HG03139 (cell line): ENCODE measurements at regions not wholly inside any gene's neighbourhood (a gene's known extent, or its start where the extent isn't known, plus 50 kb on each side); places are given as distances from the start of the nearest gene placed in this dataset.

ENCODE experiments used
- ATAC-seq: cut with Tn5 transposase; IDR thresholded peaks from one replicate; pipeline ENCODE4 v1.9.1; 2021; ENCODE audit not compliant: unreplicated experiment

DNA sequence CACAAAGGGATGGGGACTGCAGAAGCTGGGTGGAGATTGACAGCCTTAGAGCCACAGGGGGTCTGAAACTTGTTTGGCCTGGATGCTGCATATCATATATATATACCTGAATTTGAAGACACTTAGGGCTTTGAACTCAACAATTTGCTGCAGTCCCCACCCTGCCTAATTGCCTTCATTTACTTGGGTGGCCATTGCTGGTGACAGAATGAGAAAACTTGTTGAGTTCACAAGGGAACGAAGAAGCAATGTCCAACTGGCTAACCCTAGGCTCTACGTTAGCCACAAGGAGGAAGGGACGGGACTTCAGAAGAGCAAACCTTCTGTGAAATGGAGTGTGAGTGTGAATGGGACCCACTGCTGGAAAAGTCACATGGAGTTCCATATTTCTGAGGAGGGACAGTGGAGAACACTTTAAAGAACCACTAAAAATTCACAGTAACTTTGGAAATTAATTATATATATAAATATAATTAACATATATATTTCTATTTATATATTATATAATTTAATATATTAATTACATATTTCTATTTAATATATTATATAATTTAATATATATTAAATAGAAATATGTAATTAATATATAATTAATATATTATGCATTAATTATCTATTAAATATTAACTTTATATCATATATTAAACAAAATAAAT is 215.3 kb upstream of the SOX9 start:
- no peak for ATAC-seq

DNA sequence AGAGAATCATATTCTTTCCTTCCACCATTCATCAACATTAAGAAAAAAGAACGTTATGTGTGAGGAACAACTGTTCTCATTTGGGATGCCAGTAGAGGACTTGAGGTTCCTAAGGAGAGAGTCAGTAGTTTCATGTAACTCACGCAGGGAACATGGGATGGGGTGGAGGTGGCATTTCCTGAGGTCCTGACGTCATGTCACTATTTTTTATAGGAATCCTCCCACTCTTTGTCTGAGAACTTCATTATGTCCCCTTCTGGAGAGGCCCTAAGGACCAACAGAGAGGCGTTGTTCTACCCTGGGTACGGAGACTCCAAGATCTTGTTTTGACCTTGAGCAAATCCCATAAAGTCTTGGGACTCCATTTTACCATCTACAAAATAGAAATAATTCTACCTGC is 211.7 kb upstream of the SOX9 start:
- no peak for ATAC-seq

DNA sequence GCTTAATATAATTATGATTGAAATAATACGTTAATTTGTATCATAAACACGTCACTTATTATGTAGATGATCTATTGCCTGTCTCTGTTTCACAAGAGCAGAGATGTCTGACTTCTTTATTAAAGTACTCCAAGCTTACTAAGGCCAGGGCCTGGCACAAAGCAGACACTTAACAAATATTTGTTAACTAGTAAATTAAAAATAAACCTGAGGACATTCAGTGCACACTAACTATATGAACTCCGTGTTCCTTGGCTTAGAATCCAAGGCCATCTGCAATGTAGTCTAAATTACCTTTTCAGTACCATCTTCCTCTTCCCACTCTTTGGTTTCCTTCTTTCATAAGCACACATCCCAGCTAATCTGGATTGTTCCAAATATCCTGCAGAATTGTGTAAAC is 210.8 kb upstream of the SOX9 start:
- ATAC-seq = no peak

DNA sequence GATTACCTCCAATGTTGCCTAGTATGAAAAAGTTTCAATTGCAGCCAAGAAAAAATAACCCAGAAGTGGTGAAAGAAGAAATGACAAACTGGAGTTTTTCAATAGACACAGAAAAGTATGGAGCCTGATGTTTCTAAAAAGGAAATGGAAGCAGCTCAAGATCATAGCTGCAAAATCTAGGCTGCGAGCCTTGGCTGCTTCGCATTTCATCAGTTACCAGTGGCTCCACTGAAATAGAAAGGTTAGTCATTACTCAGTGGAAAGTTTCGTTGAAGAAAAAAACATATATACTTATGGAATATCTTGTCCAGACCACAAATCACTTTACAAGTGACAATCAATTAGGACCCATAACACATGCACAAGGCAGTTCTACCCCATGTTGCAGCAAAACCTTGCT is 206.8 kb upstream of the SOX9 start:
- no peak for ATAC-seq

DNA sequence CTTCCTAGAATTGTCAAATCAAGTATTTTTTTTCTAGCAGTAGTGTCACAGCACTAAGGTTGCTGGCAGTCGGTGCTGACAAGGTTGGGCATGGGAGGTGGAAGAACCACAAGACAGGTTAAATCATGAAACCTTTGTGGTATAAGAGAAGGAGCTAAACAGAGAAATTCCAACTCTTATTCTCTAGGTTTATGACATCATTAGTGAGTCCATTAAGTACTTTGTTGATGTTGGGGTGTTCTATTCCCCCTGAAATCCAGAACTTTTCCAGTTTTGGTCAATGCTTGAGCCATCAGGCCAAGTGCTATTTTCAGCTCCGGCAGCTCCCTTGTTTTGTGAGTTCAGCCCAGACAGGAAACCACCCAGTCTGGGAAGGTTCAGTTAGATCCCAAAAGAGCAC is 206.0 kb upstream of the SOX9 start:
- no peak for ATAC-seq

DNA sequence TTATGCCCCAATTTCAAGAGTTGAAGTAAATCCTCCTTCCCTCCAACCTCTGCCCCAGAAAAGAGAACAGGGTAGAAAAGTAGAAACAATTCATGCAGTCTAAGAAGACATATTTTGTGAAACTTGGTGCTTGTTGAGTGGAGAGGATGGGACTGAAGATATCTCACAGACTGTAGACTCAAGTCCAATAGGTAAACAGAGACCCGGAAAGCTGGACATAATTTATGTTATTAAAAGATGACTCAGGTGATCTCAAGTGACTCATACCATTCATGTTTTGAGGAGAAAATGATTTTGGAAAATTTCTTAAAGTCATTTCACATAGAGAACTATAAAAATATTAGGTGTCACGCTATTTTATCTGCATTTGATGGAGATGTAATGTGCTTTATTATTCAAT is 203.1 kb upstream of the SOX9 start:
- ATAC-seq = no peak

DNA sequence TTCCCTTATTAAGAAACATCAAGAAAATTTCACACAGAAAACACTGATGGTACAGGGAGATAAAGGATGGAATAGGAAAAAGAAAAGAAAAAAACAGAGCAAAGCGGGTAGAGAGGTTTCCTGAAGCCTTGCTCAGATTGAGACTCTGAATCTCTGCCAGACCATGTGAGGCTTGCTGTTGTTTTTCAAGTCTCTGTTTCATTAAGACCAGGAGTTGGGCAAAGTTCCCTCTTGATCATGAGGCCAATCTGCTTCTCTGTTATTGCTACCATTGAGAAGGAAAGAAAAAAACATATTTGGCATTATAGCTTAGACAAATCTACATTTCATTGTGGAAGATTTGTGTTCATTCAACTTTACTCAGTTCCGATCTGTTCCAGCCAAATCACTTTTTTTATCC is 201.6 kb upstream of the SOX9 start:
- no peak for ATAC-seq

DNA sequence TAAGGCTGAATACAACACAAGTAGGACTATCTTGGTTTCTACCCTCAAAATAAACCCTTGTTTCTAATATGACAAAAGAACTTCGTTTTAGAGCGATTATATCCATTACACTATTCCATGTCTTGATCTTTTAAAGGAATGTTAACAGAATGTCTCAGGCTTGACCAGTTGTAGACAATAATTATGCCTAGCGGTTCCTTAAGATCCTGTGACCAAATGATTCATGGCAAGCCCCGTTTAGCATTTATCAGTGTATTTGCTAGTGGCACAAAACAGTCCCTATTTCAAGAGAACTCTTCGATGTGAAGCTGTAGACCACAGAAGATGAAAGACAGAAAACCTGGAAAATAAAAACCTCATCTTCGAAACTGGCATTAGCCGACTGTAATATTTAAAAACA is 200.9 kb upstream of the SOX9 start:
- no peak for ATAC-seq

DNA sequence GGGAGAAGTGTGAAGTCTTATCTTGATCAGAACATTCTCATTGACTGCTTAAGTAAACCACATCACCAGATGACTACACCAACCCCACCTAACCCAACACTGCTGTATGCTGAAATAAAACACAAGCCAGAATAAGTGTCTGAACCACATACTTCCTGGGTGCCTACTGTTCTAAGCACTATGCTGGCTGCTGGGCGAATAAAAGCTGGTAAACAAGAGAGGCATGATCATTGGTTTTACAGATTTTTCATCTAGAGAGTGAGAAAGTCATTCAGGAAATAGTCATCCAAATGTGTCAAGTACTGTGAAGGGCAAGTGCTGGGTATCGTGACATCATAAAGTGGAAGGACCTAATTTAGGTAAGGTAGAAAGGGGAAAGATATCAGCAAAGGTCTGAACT is 199.0 kb upstream of the SOX9 start:
- no peak for ATAC-seq

DNA sequence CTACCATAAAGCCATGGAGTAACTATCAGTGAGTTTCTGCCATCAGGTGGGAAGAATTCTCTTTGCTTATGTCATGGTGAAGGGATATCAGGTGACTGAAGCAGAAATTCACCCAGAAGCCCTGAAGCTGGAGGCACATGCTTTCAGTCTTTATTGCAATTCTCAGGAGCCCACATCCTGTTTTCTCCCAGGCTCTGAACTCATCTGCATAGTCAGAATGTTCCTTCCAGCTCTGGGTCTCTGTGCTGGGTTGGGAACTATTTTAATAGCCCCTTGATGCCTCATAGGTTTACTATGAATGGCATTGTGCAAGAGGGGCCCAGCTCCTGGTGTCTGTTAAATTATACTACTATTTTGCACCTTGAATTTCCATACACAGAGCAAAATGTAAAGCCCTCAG is 198.4 kb upstream of the SOX9 start:
- ATAC-seq = no peak

DNA sequence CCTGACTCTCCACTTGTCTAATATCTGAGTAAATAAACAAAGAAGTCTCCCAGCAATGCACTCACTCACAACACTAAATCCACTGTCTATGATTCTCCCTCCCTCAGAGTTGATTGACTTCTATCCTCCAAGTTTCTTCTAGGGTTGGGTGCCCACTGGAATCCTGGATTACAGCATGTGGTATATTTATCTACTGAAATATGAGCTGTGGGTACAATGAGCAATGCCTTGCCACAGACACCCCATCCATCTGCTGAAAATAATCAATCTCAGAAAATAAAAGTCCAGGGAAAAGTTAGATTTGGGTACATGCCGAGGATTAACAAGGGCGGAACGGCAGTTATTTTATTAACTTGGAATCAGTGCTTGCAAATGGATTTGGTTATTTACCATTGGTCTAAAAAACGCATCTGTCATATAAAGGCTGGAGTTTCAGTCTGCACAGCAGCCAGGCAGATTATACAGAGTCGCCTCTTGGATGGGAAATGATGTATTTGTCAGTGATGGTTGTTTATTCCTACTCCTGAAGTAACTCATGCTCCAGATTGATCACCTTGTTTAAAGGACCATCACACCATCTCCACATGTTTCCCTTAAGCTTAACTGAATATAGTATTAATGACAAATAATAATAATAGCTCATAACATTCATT is 193.9 kb upstream of the SOX9 start:
- no peak for ATAC-seq

DNA sequence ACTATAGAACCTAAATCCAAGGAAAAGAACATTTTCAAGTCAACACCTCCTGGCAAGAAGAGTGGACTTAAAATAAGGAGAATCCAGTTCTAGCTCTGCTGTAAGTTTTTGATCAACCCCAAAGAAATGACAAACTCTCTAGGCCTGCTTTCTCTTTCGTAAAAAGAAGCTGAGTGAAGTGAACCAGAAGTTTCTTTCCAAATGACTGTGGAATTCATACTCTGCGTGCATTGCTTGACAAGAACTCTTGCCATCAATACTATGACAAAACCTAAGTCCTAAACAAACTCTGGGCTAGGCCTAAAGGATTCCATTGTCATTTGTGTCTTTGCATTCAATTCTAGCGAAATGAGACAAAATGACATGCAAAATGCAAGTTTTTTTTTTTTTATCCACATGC is 187.5 kb upstream of the SOX9 start:
- ATAC-seq = no peak

DNA sequence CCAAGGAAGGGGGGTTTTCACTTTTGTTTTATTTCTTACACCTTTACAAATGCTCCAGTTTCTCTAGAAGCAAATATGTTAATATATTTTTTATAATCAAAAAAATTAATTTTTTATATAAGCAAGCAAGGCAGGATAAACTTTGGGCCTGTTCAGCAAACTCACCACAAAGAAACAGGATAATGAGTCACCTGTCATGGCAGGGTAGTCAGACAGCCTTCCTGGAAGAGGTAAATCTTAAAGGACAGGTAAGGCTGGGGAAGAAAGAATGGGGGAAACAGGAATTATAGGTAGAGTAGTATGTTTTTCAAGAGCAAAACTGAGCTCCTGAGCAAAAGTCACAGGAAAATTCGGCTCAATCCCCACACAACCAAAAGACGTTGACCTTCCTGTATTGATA is 186.3 kb upstream of the SOX9 start:
- ATAC-seq = no peak

DNA sequence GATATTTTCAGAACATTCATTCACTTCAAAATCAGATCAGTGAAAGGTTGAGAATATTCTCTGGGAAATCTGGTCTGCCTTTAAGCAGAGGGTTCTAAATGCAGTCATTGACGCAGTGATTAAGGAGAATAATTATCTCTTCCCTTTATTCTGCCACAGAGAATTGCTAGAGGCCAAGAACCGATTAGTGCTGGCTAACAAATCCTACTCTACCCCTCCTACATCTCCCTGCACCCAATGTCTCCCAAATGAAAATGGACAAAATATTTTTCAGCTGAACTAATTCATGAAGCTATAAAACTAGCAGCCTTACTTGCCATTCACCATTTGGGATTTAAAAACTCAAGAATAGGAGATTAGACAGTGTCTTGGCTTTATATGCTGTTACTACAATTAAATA is 185.5 kb upstream of the SOX9 start:
- ATAC-seq = no peak

DNA sequence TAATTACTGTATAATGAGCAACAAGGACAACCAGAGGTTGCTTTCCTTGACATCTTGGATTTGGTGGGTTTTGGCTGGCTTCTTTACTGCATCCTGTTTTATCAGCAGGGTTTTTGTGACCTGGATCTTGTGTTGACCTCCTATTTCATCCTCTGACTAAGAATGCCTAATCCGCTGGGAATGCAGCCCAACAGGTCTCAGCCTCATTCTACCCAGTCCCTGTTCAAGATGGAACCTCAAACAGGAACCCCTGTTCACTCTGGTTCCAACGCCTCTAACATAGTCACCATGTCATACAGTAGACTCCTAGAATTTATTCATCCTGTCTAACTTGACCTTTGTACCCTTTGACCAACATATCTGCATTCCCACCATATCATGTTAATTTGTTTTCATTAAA is 183.8 kb upstream of the SOX9 start:
- no peak for ATAC-seq

DNA sequence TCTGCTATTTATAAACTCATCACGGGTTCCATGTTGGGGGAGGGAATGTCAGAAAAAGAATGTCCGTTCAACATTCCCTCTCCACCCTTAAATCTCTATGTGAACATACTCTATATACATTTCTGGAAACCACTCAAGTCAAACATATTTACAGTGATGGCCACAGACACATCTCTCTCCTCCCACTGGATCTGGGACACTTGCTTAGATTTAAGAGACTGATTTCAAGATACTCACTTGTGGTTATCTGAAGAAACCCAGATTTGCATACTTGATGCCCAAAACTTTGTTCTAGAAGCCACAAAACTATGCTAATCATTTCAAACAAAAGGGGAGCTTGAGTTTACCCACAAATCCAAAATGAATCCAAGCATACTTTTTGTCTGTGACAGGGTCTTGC is 182.9 kb upstream of the SOX9 start:
- no peak for ATAC-seq

DNA sequence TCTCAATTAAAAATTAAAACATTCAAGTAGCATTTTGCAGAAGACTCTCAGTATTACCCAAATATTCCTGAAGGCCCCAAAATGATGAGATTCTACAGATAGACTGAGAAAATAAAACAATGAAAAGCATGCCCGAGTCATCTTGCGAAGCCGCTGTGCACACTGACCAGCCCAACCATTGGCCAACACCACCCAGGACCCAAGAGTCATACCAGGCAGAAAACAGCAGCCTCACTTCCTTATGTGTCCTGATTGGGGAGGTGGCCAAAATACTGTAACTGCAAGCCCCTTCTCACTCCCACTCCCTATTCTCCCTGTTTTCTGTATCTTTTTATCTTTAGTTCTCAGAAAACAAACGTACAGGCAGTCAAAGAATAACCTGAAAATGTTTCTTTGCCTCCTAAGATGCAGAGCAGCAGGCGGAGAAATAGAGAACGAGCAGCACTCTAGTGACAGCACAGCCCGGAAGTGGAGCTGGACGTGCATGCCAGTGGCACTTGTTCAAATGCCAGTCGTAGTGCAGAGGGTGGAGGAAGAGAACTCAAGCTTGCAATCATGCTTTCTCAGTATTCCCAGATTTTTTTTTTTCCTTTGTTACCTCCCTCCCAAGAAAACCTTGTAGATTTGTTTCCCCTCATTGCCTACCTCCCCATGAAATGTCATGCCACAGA is 182.3 kb upstream of the SOX9 start:
- no peak for ATAC-seq

DNA sequence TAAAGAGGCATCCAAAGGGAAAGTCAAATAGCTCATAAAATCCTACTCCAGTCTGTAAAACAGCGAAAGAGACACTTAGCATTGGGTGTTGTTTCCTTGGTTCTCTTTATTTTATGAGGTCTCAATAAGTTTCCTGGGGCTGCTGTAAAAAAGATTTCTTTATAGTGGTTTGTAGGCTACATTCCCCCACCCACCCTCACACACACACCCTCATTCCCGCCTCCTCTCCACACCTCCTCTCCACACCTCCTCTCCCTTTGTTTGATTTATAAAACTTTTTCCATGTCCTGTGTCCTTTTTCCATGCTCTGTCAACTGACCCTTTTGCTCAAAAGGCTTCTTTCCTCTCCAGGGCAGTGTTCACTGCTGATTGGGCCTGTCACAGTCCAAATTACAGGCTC is 178.9 kb upstream of the SOX9 start:
- ATAC-seq = no peak

DNA sequence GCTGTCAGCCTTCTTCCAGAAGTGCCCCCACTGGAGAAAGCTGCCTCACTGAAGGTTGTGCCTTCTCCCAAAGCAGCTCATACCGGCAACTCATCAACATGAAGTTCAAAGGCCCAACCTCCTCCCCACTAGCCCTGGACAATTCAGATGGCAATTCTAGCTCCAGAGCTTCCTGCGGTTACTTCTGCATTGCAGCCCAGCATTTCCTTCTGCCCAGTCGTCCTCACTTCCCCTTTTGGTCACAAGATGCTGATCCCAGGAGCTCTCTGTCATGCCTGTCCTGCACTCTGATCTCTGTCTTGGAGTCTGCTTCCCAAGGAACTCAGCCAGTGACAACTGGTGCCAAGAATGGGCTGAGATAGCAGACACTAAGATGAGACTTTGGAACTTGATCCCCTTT is 178.2 kb upstream of the SOX9 start:
- ATAC-seq = no peak

DNA sequence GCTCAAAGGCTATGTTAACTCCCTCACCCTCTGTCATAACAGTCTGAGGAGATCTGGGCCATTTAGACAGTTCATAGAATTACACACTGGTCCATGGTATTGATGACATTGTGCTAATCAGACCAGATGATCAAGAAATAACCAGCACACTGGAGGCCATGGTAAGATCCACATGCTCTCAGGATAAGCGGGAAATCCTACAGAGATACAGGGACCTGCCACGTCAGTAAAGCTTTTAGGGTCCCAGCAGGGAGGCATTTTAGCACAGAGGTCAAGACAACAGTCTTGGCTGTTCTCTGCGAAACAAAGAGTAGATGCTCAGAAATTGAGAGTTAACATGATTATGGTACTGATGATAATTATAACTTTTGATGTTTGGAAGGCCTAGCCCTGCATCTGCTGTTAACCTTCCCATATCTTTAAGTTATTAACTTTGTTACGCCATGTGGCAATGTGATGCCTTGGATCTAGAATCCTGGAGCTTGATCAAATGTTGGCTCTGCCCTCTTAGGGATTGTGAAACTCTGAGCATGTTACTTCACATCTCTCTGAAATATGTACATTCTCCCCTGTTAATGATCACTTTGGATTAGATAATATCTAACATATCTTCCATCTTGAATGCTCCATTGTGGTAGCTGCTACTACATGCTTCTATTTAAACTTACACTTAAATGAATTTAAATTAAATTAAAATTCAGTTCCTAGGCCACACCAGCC is 172.0 kb upstream of the SOX9 start:
- no peak for ATAC-seq

DNA sequence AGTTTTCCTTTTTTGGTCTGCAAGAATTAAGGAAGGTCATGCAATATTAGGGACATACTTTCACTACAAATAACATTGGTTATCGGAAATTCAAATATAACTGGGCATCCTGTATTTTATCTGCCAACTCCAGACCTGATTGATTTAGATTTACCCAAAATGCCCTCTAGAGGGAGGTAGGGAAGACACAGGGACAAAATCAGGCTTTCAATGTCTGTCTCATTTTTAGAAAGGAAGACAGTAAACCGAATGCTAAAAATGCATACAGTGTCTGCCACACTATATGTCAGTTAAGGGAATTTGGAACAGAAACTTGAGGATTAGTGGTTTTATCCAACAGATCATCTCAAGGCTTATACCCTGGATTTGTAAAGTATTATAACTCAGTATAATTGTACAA is 161.7 kb upstream of the SOX9 start:
- no peak for ATAC-seq

DNA sequence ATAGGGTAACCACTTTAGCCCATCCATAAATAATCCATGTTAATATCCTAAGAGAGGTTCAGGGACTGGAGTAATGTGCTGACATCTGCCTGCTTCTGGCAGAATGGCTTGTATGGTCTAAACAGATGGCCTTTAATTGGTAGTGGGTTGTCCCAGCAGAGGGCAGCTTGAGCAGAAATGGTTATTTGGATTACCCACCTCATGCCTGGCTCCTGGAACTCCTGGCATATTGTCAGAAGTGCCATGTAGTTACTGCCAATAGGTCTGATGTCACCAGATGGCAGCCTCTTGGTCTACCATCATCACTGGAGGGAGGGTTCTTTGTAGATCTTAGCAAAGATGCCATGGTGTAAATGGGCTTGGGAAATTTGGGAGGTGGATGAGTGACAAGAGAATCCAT is 157.5 kb upstream of the SOX9 start:
- no peak for ATAC-seq
